A172 (cell line): ENCODE measurements at regions not wholly inside any gene's neighbourhood (a gene's known extent, or its start where the extent isn't known, plus 50 kb on each side); places are given as distances from the start of the nearest gene placed in this dataset.
A peak's percentile ranks its signal among the peaks of the same experiment; 100 is the strongest.

Experiments
- DNase-seq: peaks from one replicate; pipeline ENCODE4 v3.0.0-alpha.2; 2015; ENCODE audit warnings: low spot score

GRCh38 chr2:190783513-190784263, 96.9 kb upstream of the GLS start:
- no peak for DNase-seq

GRCh38 chr2:190785334-190785733, 95.3 kb upstream of the GLS start:
- DNase-seq: no peak

GRCh38 chr2:190786404-190787166, 94.0 kb upstream of the GLS start:
- DNase-seq: peak; percentile 12

- DNase-seq: no peak
Measured at GRCh38 chr2:190787743-190788235, 92.8 kb upstream of the GLS start.

- no peak for DNase-seq
Measured at GRCh38 chr2:190789074-190790004, 91.3 kb upstream of the GLS start.

GRCh38 chr2:190791347-190791975, 89.2 kb upstream of the GLS start:
- peak; percentile 81 for DNase-seq

GRCh38 chr2:190791976-190792575, 88.5 kb upstream of the GLS start:
- peak; percentile 31 for DNase-seq

GRCh38 chr2:190792956-190793888, 87.4 kb upstream of the GLS start:
- DNase-seq: peak; percentile 47

- DNase-seq: no peak
Measured at GRCh38 chr2:190794377-190794776, 86.2 kb upstream of the GLS start.

- DNase-seq: no peak
Measured at GRCh38 chr2:190794790-190795189, 85.8 kb upstream of the GLS start.

GRCh38 chr2:190795686-190796085, 84.9 kb upstream of the GLS start:
- no peak for DNase-seq

- no peak for DNase-seq
Measured at GRCh38 chr2:190799999-190800398, 80.6 kb upstream of the GLS start.

- no peak for DNase-seq
Measured at GRCh38 chr2:190800528-190800927, 80.1 kb upstream of the GLS start.

GRCh38 chr2:190802129-190802528, 78.5 kb upstream of the GLS start:
- DNase-seq: no peak

GRCh38 chr2:190802626-190803209, 77.9 kb upstream of the GLS start:
- no peak for DNase-seq

- DNase-seq: no peak
Measured at GRCh38 chr2:190804182-190804795, 76.3 kb upstream of the GLS start.

GRCh38 chr2:190805126-190805525, 75.5 kb upstream of the GLS start:
- DNase-seq: no peak

GRCh38 chr2:190805843-190806242, 74.8 kb upstream of the GLS start:
- no peak for DNase-seq

GRCh38 chr2:190807886-190808285, 72.7 kb upstream of the GLS start:
- DNase-seq: no peak
